HEK293 (cell line): ENCODE measurements at regions not wholly inside any gene's neighbourhood (a gene's known extent, or its start where the extent isn't known, plus 50 kb on each side); places are given as distances from the start of the nearest gene placed in this dataset.

Experiments
- CTCF ChIA-PET: fragments of 350-600 bp; formaldehyde crosslinking; extraction: SDS; loops from one replicate; lab custom pipeline; 2021; ENCODE audit warnings: antibody characterized with exemption; lab: Yijun Ruan, JAX
- POLR2A ChIA-PET: fragments of 300-600 bp; formaldehyde crosslinking; extraction: SDS; loops from one replicate; lab custom pipeline; 2020; ENCODE audit warnings: antibody characterized with exemption, inconsistent platforms; lab: Yijun Ruan, JAX
- H3K27ac ChIP-seq: fragments of 200-500 bp; sonication (Bioruptor generic); 2 replicates; pipeline ENCODE4 v1.5.1; 2014; ENCODE audit warnings: low read depth, low read length, control low read depth, inconsistent platforms; ENCODE audit errors: extremely low read depth
- H3K36me3 ChIP-seq, 2 experiments: fragments of 200-500 bp in 1 of 2; sonication (Bioruptor generic) in 1 of 2; 1 replicate in 1 of 2; 2 replicates in 1 of 2; pipeline ENCODE4 v1.5.1; 2014 to 2017; ENCODE audit warnings: inconsistent platforms in 2 of 2, low read length in 2 of 2; ENCODE audit not compliant: control insufficient read depth in 2 of 2, insufficient read depth in 1 of 2
- H3K4me1 ChIP-seq: fragments of 200-500 bp; sonication (Bioruptor generic); 2 replicates; pipeline ENCODE4 v1.5.1; 2014; ENCODE audit warnings: mild to moderate bottlenecking, low read length, inconsistent platforms; ENCODE audit not compliant: control insufficient read depth, insufficient read depth
- H3K4me3 ChIP-seq: 2 replicates; pipeline ENCODE4 v1.5.1; 2011; ENCODE audit warnings: low read depth, mild to moderate bottlenecking, control low read depth, low read length, moderate library complexity
- H3K9me3 ChIP-seq: fragments of 200-500 bp; sonication (Bioruptor generic); 2 replicates; pipeline ENCODE4 v1.5.1; 2014; ENCODE audit warnings: low read depth, low read length, inconsistent platforms; ENCODE audit not compliant: control insufficient read depth, insufficient read depth
- PRDM1 ChIP-seq: fragments of 450-650 bp; formaldehyde crosslinking; IDR thresholded peaks from 2 replicates; pipeline ENCODE4; 2016; ENCODE audit warnings: missing biosample characterization, missing genetic modification characterization
- SP3 ChIP-seq: fragments of 450-650 bp; formaldehyde crosslinking; IDR thresholded peaks from 2 replicates; pipeline ENCODE4 v1.5.1; 2016; ENCODE audit warnings: missing biosample characterization, missing genetic modification characterization
- TRIM28 ChIP-seq: IDR thresholded peaks from 2 replicates; pipeline ENCODE4 v1.6.1; 2011; ENCODE audit warnings: low read length, control low read depth, borderline replicate concordance
- ZBTB1 ChIP-seq: fragments of 450-650 bp; formaldehyde crosslinking; IDR thresholded peaks from 2 replicates; pipeline ENCODE4 v1.5.1; 2016; ENCODE audit warnings: missing biosample characterization, missing genetic modification characterization
- ZBTB17 ChIP-seq: fragments of 450-650 bp; formaldehyde crosslinking; IDR thresholded peaks from 2 replicates; pipeline ENCODE4 v1.5.1; 2016; ENCODE audit warnings: missing biosample characterization, missing genetic modification characterization
- ZFP69B ChIP-seq: fragments of 450-650 bp; formaldehyde crosslinking; IDR thresholded peaks from 2 replicates; pipeline ENCODE4 v1.5.1; 2016; ENCODE audit warnings: missing biosample characterization, missing genetic modification characterization
- ZNF138 ChIP-seq: fragments of 450-650 bp; formaldehyde crosslinking; IDR thresholded peaks from 2 replicates; pipeline ENCODE4 v1.5.1; 2016; ENCODE audit warnings: missing biosample characterization, missing genetic modification characterization, borderline replicate concordance
- ZNF169 ChIP-seq: fragments of 450-650 bp; formaldehyde crosslinking; IDR thresholded peaks from 2 replicates; pipeline ENCODE4 v1.5.1; 2016; ENCODE audit warnings: missing biosample characterization, missing genetic modification characterization
- ZNF274 ChIP-seq, 2 experiments: fragments of 200-500 bp in 1 of 2; fragments of 450-650 bp in 1 of 2; sonication (Bioruptor generic) in 1 of 2; formaldehyde crosslinking in 1 of 2; IDR thresholded peaks; 2 replicates each; pipeline versions ENCODE4 v1.5.1 to v1.6.1; 2014 to 2016; ENCODE audit warnings: borderline replicate concordance in 1 of 2, inconsistent platforms in 1 of 2, low read length in 1 of 2, missing biosample characterization in 1 of 2, missing genetic modification characterization in 1 of 2
- ZNF341 ChIP-seq: fragments of 450-650 bp; formaldehyde crosslinking; IDR thresholded peaks from 2 replicates; pipeline ENCODE4; 2016; ENCODE audit warnings: low read depth, missing biosample characterization, missing genetic modification characterization
- ZNF394 ChIP-seq: fragments of 450-650 bp; formaldehyde crosslinking; IDR thresholded peaks from 2 replicates; pipeline ENCODE4 v1.5.1; 2016; ENCODE audit warnings: missing biosample characterization, missing genetic modification characterization, mild to moderate bottlenecking, moderate library complexity, borderline replicate concordance
- ZNF548 ChIP-seq: fragments of 450-650 bp; formaldehyde crosslinking; IDR thresholded peaks from 2 replicates; pipeline ENCODE4 v1.5.1; 2016; ENCODE audit warnings: missing biosample characterization, missing genetic modification characterization
- ZNF558 ChIP-seq: fragments of 450-650 bp; formaldehyde crosslinking; IDR thresholded peaks from 2 replicates; pipeline ENCODE4 v1.5.1; 2016; ENCODE audit warnings: missing biosample characterization, missing genetic modification characterization
- ZNF600 ChIP-seq: fragments of 450-650 bp; formaldehyde crosslinking; IDR thresholded peaks from 2 replicates; pipeline ENCODE4 v1.5.1; 2016; ENCODE audit warnings: missing biosample characterization, missing genetic modification characterization
- ZNF626 ChIP-seq: fragments of 450-650 bp; sonication (Bioruptor Pico); formaldehyde crosslinking; IDR thresholded peaks from 2 replicates; pipeline ENCODE4 v1.5.1; 2018; ENCODE audit warnings: missing biosample characterization, missing genetic modification characterization, inconsistent platforms
- ZNF654 ChIP-seq: fragments of 450-650 bp; formaldehyde crosslinking; IDR thresholded peaks from 2 replicates; pipeline ENCODE4 v1.5.1; 2016; ENCODE audit warnings: low read depth, missing biosample characterization, missing genetic modification characterization
- ZNF670 ChIP-seq: fragments of 450-650 bp; formaldehyde crosslinking; IDR thresholded peaks from 2 replicates; pipeline ENCODE4 v1.5.1; 2016; ENCODE audit warnings: missing biosample characterization, missing genetic modification characterization, low read depth
- TF ChIP-seq, protein P1 (sequence below): fragments of 450-650 bp; formaldehyde crosslinking; IDR thresholded peaks from 2 replicates; pipeline ENCODE4 v1.5.1; 2016; ENCODE audit warnings: missing biosample characterization, missing genetic modification characterization
- TF ChIP-seq, protein P2 (sequence below): fragments of 450-650 bp; formaldehyde crosslinking; IDR thresholded peaks from 2 replicates; pipeline ENCODE4 v1.5.1; 2016; ENCODE audit warnings: missing biosample characterization, missing genetic modification characterization
- TF ChIP-seq, protein P3 (sequence below): fragments of 450-650 bp; IDR thresholded peaks from 2 replicates; pipeline ENCODE4 v1.5.1; 2018; ENCODE audit warnings: missing biosample characterization, mild to moderate bottlenecking, missing genetic modification characterization
- TF ChIP-seq, protein P4 (sequence below): fragments of 450-650 bp; formaldehyde crosslinking; IDR thresholded peaks from 2 replicates; pipeline ENCODE4 v1.5.1; 2016; ENCODE audit warnings: missing biosample characterization, missing genetic modification characterization
- TF ChIP-seq, protein P5 (sequence below): fragments of 450-650 bp; formaldehyde crosslinking; IDR thresholded peaks from 2 replicates; pipeline ENCODE4 v1.5.1; 2016; ENCODE audit warnings: missing biosample characterization, missing genetic modification characterization, borderline replicate concordance

DNA sequence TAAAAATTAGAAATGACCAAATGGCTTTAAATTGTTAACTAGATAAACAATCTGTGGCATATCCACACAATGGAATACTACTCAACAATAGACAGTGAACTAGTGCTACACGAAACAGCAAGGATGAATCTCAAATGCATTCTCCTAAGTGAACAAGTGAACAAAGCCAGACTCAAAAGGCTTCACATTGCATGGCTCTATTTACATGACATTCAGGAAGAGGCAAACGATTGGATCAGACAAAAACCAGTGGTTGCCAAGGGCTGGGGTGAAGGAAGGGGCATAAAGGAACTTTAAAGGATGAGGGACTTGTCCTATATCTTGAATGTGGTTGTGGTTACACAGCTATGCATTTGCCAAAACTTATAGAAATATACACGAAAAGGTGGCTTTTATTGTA is 184.3 kb downstream of the RPIA start:
- no peaks in the 10 kb centered on the region for H3K9me3 ChIP-seq
- no peaks in the 10 kb centered on the region for H3K4me1 ChIP-seq
- H3K27ac ChIP-seq = no peak overlapping the region
- TF ChIP-seq ZNF394 (no peak), ZBTB1 (tag by site-specific recombination) (no peak), ZNF626 (no peak), ZFP69B (no peak)
- ChIA-PET CTCF (interaction anchor here (0.6 to 2.7 kb wide), 11 partner anchors 8 to 975 kb away, joined by 3 to 22 read pairs (median 4); no protein-coding TSS in a partner anchor), POLR2A (no interaction called here)
- H3K36me3 ChIP-seq = no peaks in the 10 kb centered on the region
- no peak overlapping the region for H3K4me3 ChIP-seq

DNA sequence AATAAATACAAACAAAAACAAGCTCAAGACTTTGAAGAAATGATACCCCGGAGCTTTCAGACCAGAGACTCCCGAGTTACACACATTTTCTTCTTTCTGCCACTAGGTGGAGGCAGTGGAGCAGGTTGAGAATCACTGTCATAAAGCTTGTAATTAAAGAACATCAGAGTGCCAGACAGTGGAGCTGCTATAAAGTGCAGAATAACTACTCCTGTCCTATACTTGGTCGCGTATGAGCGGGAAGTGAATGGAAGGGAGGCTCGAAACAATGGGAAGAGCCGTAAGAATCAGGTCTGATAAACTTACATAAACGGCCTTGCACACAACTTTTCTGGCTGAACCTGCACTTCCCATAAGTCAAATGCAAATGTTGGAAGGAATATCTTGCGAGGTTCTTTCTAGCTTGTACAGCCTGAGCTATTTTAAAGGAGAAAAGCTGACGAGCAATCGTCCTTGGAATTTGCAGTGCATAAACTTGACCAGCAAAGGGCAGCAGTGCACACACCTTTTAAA is 189.0 kb downstream of the RPIA start:
- H3K4me1 ChIP-seq = no peaks in the 10 kb centered on the region
- TF ChIP-seq, protein P1, sequence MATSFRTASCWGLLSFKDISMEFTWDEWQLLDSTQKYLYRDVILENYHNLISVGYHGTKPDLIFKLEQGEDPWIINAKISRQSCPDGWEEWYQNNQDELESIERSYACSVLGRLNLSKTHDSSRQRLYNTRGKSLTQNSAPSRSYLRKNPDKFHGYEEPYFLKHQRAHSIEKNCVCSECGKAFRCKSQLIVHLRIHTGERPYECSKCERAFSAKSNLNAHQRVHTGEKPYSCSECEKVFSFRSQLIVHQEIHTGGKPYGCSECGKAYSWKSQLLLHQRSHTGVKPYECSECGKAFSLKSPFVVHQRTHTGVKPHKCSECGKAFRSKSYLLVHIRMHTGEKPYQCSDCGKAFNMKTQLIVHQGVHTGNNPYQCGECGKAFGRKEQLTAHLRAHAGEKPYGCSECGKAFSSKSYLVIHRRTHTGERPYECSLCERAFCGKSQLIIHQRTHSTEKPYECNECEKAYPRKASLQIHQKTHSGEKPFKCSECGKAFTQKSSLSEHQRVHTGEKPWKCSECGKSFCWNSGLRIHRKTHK (tag by site-specific recombination) = no peak
- TF ChIP-seq ZNF600 (tag by site-specific recombination) = no peak
- TF ChIP-seq ZNF341 (tag by site-specific recombination) = 0 out of 2 replicates have a peak, but pooled peaks have one; percentile 15
- no peak for TF ChIP-seq ZNF169
- no peak for TF ChIP-seq ZNF548 (tag by site-specific recombination)
- TF ChIP-seq TRIM28 = peak; percentile 55; the same call in 1 of the 2 replicates
- no peak for TF ChIP-seq ZNF670 (tag by site-specific recombination)
- no peak for TF ChIP-seq ZNF558
- TF ChIP-seq, protein P2, sequence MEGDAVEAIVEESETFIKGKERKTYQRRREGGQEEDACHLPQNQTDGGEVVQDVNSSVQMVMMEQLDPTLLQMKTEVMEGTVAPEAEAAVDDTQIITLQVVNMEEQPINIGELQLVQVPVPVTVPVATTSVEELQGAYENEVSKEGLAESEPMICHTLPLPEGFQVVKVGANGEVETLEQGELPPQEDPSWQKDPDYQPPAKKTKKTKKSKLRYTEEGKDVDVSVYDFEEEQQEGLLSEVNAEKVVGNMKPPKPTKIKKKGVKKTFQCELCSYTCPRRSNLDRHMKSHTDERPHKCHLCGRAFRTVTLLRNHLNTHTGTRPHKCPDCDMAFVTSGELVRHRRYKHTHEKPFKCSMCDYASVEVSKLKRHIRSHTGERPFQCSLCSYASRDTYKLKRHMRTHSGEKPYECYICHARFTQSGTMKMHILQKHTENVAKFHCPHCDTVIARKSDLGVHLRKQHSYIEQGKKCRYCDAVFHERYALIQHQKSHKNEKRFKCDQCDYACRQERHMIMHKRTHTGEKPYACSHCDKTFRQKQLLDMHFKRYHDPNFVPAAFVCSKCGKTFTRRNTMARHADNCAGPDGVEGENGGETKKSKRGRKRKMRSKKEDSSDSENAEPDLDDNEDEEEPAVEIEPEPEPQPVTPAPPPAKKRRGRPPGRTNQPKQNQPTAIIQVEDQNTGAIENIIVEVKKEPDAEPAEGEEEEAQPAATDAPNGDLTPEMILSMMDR = peak; percentile 63
- peak; percentile 69 for TF ChIP-seq ZBTB17 (tag by site-specific recombination)
- TF ChIP-seq, protein P3, sequence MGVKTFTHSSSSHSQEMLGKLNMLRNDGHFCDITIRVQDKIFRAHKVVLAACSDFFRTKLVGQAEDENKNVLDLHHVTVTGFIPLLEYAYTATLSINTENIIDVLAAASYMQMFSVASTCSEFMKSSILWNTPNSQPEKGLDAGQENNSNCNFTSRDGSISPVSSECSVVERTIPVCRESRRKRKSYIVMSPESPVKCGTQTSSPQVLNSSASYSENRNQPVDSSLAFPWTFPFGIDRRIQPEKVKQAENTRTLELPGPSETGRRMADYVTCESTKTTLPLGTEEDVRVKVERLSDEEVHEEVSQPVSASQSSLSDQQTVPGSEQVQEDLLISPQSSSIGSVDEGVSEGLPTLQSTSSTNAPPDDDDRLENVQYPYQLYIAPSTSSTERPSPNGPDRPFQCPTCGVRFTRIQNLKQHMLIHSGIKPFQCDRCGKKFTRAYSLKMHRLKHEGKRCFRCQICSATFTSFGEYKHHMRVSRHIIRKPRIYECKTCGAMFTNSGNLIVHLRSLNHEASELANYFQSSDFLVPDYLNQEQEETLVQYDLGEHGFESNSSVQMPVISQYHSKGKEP (tag by site-specific recombination) = no peak
- peak; percentile 64 for TF ChIP-seq ZNF654 (tag by site-specific recombination)
- TF ChIP-seq, all 188 proteins: peak for 5
- Histone ChIP-seq H3K27ac (no peak overlapping the region), H3K4me3 (peak overlapping the region; percentile 18), H3K9me3 (no peaks in the 10 kb centered on the region), H3K36me3 (no peaks in the 10 kb centered on the region)
- ChIA-PET CTCF (interaction anchor here (0.6 to 2.8 kb wide), 43 partner anchors 9 to 969 kb away, joined by 3 to 24 read pairs (median 4); no protein-coding TSS in a partner anchor), POLR2A (no interaction called here)

DNA sequence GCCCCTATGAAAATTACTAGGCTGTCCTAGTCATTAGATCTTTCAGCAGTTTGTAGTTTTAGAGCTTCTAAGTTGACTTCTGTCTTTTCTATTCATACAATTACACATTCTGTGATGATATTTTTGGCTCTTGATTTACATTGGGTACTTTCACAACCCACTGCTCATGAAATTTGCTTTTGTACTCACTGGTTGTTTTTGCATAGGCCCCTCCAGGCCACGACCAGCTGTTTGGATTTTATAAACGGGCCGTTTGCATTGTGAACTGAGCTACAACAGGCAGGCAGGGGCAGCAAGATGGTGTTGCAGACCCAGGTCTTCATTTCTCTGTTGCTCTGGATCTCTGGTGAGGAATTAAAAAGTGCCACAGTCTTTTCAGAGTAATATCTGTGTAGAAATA is 193.8 kb downstream of the RPIA start:
- H3K4me3 ChIP-seq = no peak overlapping the region
- ChIA-PET CTCF (interaction anchor here (1.0 to 1.5 kb wide), 2 partner anchors 9 to 54 kb away, joined by 6 to 7 read pairs; no protein-coding TSS in a partner anchor), POLR2A (no interaction called here)
- H3K27ac ChIP-seq = no peak overlapping the region
- H3K36me3 ChIP-seq = no peaks in the 10 kb centered on the region
- H3K9me3 ChIP-seq = no peaks in the 10 kb centered on the region
- no peaks in the 10 kb centered on the region for H3K4me1 ChIP-seq
- TF ChIP-seq SP3 (tag by site-specific recombination) = no peak
- no peak for TF ChIP-seq ZNF341 (tag by site-specific recombination)
- TF ChIP-seq ZNF274 (IDR thresholded peaks at IDR 0.05; ENCODE audit: low read length) = no peak
- no peak for TF ChIP-seq ZNF274 (tag by site-specific recombination; IDR thresholded peaks at IDR 0.05; ENCODE audit: borderline replicate concordance)
- TF ChIP-seq, protein P4, sequence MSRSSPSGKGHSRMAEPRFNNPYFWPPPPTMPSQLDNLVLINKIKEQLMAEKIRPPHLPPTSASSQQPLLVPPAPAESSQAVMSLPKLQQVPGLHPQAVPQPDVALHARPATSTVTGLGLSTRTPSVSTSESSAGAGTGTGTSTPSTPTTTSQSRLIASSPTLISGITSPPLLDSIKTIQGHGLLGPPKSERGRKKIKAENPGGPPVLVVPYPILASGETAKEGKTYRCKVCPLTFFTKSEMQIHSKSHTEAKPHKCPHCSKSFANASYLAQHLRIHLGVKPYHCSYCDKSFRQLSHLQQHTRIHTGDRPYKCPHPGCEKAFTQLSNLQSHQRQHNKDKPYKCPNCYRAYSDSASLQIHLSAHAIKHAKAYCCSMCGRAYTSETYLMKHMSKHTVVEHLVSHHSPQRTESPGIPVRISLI (tag by site-specific recombination) = no peak
- TF ChIP-seq PRDM1 = no peak
- TF ChIP-seq ZNF138 (tag by site-specific recombination) = no peak
- TF ChIP-seq, protein P5, sequence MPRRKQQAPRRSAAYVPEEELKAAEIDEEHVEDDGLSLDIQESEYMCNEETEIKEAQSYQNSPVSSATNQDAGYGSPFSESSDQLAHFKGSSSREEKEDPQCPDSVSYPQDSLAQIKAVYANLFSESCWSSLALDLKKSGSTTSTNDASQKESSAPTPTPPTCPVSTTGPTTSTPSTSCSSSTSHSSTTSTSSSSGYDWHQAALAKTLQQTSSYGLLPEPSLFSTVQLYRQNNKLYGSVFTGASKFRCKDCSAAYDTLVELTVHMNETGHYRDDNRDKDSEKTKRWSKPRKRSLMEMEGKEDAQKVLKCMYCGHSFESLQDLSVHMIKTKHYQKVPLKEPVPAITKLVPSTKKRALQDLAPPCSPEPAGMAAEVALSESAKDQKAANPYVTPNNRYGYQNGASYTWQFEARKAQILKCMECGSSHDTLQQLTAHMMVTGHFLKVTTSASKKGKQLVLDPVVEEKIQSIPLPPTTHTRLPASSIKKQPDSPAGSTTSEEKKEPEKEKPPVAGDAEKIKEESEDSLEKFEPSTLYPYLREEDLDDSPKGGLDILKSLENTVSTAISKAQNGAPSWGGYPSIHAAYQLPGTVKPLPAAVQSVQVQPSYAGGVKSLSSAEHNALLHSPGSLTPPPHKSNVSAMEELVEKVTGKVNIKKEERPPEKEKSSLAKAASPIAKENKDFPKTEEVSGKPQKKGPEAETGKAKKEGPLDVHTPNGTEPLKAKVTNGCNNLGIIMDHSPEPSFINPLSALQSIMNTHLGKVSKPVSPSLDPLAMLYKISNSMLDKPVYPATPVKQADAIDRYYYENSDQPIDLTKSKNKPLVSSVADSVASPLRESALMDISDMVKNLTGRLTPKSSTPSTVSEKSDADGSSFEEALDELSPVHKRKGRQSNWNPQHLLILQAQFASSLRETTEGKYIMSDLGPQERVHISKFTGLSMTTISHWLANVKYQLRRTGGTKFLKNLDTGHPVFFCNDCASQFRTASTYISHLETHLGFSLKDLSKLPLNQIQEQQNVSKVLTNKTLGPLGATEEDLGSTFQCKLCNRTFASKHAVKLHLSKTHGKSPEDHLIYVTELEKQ = no peak
